HepG2 (cell line): ENCODE measurements at regions not wholly inside any gene's neighbourhood (a gene's known extent, or its start where the extent isn't known, plus 50 kb on each side); places are given as distances from the start of the nearest gene placed in this dataset.

Experiments
- ATAC-seq: fragments of 200-7000 bp; cut with Tn5 transposase; 3 replicates; pipeline ENCODE4 v1.9.1; 2020; ENCODE audit warnings: mild to moderate bottlenecking, moderate library complexity
- BruUV-seq: library from RNA; stranded (reverse); fragments of 400-500 nt; replicated peaks from 2 replicates; lab custom pipeline; 2021; lab: Mats Ljungman, UMichigan
- CTCF ChIA-PET: fragments of 300-600 bp; formaldehyde crosslinking; extraction: SDS; loops from one replicate; lab custom pipeline; 2021; ENCODE audit warnings: low total read pairs, inconsistent platforms, low intra/inter-chr PET ratio; lab: Yijun Ruan, JAX
- POLR2A ChIA-PET: fragments of 350-600 bp; sonication (Branson Sonifier 250); formaldehyde crosslinking; loops from one replicate; lab custom pipeline; 2020; ENCODE audit warnings: antibody characterized with exemption, inconsistent platforms; lab: Yijun Ruan, JAX
- DNase-seq: peaks from one replicate; pipeline ENCODE4 v3.0.0-alpha.2; 2015; ENCODE audit warnings: low spot score
- FAIRE-seq: peaks from 3 replicates; lab custom pipeline; 2011; peaks lifted over from hg19 to GRCh38; lab: Jason Lieb, UNC
- H2AFZ ChIP-seq: one replicate; pipeline ENCODE4 v1.6.1; 2011; ENCODE audit warnings: low read length, inconsistent platforms
- H3K27ac ChIP-seq: fragments of 300-600 bp; 3 replicates; pipeline ENCODE4 v1.8.0; 2011; ENCODE audit warnings: mixed run types, mild to moderate bottlenecking, mixed read lengths, low read length, inconsistent platforms; ENCODE audit not compliant: insufficient read depth; ENCODE audit errors: extremely low read length
- H3K27me3 ChIP-seq, 2 experiments: fragments of 200-600 bp in 1 of 2; 2 replicates in 1 of 2; 3 replicates in 1 of 2; pipeline versions ENCODE4 v1.6.0 to v1.8.0; 2011; ENCODE audit warnings: low read length in 2 of 2, mild to moderate bottlenecking in 2 of 2, moderate library complexity in 2 of 2, inconsistent platforms in 1 of 2; ENCODE audit not compliant: insufficient read depth in 2 of 2, control insufficient read depth in 1 of 2
- H3K36me3 ChIP-seq, 2 experiments: fragments of 200-600 bp in 1 of 2; replicated peaks in 1 of 2; 2 replicates in 1 of 2; 3 replicates in 1 of 2; pipeline versions ENCODE4 v1.5.1 to v1.8.0; 2011; ENCODE audit warnings: low read length in 2 of 2, inconsistent platforms in 1 of 2; ENCODE audit not compliant: insufficient read depth in 2 of 2, control insufficient read depth in 1 of 2
- H3K4me1 ChIP-seq: 2 replicates; pipeline ENCODE4 v1.5.1; 2012; ENCODE audit warnings: low read length, inconsistent platforms; ENCODE audit not compliant: insufficient read depth
- H3K4me2 ChIP-seq: 2 replicates; pipeline ENCODE4 v1.6.0; 2011; ENCODE audit warnings: low read depth, low read length, inconsistent platforms
- H3K4me3 ChIP-seq, 3 experiments: fragments of 200-600 bp in 1 of 3; sonication (generic), shearing (Covaris generic) in 1 of 3; replicated peaks in 1 of 3; 2 replicates each; pipeline ENCODE4 v1.5.1; 2011 to 2016; ENCODE audit warnings: low read length in 3 of 3, inconsistent platforms in 2 of 3, low read depth in 2 of 3, mild to moderate bottlenecking in 2 of 3, control low read depth in 1 of 3, mixed read lengths in 1 of 3; ENCODE audit not compliant: insufficient read depth in 1 of 3
- H3K79me2 ChIP-seq: one replicate; pipeline ENCODE4 v1.6.1; 2011; ENCODE audit warnings: low read length, inconsistent platforms; ENCODE audit not compliant: insufficient read depth
- H3K9ac ChIP-seq: 2 replicates; pipeline ENCODE4 v1.6.0; 2011; ENCODE audit warnings: mild to moderate bottlenecking, low read depth, low read length, inconsistent platforms; ENCODE audit not compliant: insufficient read depth
- H3K9me3 ChIP-seq: 2 replicates; pipeline ENCODE4 v1.5.1; 2012; ENCODE audit warnings: mild to moderate bottlenecking, low read length
- H4K20me1 ChIP-seq: 2 replicates; pipeline ENCODE4 v1.6.0; 2011; ENCODE audit warnings: inconsistent platforms, mild to moderate bottlenecking, low read length, moderate library complexity; ENCODE audit not compliant: insufficient read depth
- AHR ChIP-seq: IDR thresholded peaks from 2 replicates; pipeline ENCODE4 v1.6.1; 2018; ENCODE audit warnings: missing genetic modification reagents, missing compliant biosample characterization
- MATR3 ChIP-seq: sonication (generic); formaldehyde crosslinking; IDR thresholded peaks from 2 replicates; pipeline ENCODE4 v1.4.0; 2020; ENCODE audit warnings: missing genetic modification reagents
- NFE2 ChIP-seq: sonication (generic); formaldehyde crosslinking; IDR thresholded peaks from 2 replicates; pipeline ENCODE4 v1.4.0; 2020; ENCODE audit warnings: missing genetic modification reagents
- NFYC ChIP-seq: IDR thresholded peaks from 2 replicates; pipeline ENCODE4 v1.6.1; 2016; ENCODE audit warnings: missing genetic modification reagents, missing compliant biosample characterization
- PHF20 ChIP-seq: sonication (generic); formaldehyde crosslinking; IDR thresholded peaks from 2 replicates; pipeline ENCODE4 v1.5.0; 2020; ENCODE audit warnings: mild to moderate bottlenecking, missing genetic modification reagents
- TCF7 ChIP-seq: sonication (generic); IDR thresholded peaks from 2 replicates; pipeline ENCODE4 v1.6.1; 2016; ENCODE audit warnings: antibody characterized with exemption, low read depth
- U2AF1 ChIP-seq: fragments of 200-400 bp; formaldehyde crosslinking; optimal IDR thresholded peaks from 2 replicates; pipeline ENCODE3; 2017; ENCODE audit warnings: mild to moderate bottlenecking, low read depth, low read length
- ZKSCAN1 ChIP-seq: fragments of 150-350 bp; IDR thresholded peaks from 2 replicates; pipeline ENCODE4 v1.6.1; 2014; ENCODE audit warnings: low read length
- ZNF496 ChIP-seq: sonication (generic); formaldehyde crosslinking; IDR thresholded peaks from 2 replicates; pipeline ENCODE4 v1.8.1; 2023; ENCODE audit warnings: mild to moderate bottlenecking, moderate library complexity, missing genetic modification reagents; ENCODE audit not compliant: insufficient replicate concordance
- ZNF558 ChIP-seq: sonication (generic); formaldehyde crosslinking; IDR thresholded peaks from 2 replicates; pipeline ENCODE4 v1.9.0; 2022; ENCODE audit warnings: mild to moderate bottlenecking, missing genetic modification reagents, borderline replicate concordance
- ZNF841 ChIP-seq: sonication (generic); formaldehyde crosslinking; IDR thresholded peaks from 2 replicates; pipeline ENCODE4 v1.8.1; 2023; ENCODE audit warnings: missing genetic modification reagents, borderline replicate concordance
- WGBS: methylation state at CpG from one replicate; pipeline ENCODE4 v1.1.6; 2017; ENCODE audit warnings: low lambda C conversion rate; 5-methylcytosine and 5-hydroxymethylcytosine counted together
- in situ Hi-C: cut with HindIII; loops from 2 replicates; pipeline ENCODE4 v1.10.0; 2017; ENCODE audit warnings: low pct_unique_long_range_greater_than_20kb; ENCODE audit not compliant: extremely low pct_ligation_motif_present
- intact Hi-C: fragments of 100-400 bp; cut with micrococcal nuclease; formaldehyde crosslinking; loops from one replicate; pipeline ENCODE4 v1.10.0; 2022; ENCODE audit not compliant: unreplicated experiment
- TF ChIP-seq, protein P1 (sequence below): sonication (generic); formaldehyde crosslinking; IDR thresholded peaks from 2 replicates; pipeline ENCODE4 v1.5.0; 2020; ENCODE audit warnings: missing genetic modification reagents, mild to moderate bottlenecking, borderline replicate concordance
- TF ChIP-seq, protein P2 (sequence below): sonication (generic); formaldehyde crosslinking; IDR thresholded peaks from 2 replicates; pipeline ENCODE4 v1.4.0; 2020; ENCODE audit warnings: missing genetic modification reagents
- TF ChIP-seq, protein P3 (sequence below): sonication (generic); formaldehyde crosslinking; IDR thresholded peaks from 2 replicates; pipeline ENCODE4 v1.4.0; 2020; ENCODE audit warnings: low read depth, mild to moderate bottlenecking, missing genetic modification reagents

DNA sequence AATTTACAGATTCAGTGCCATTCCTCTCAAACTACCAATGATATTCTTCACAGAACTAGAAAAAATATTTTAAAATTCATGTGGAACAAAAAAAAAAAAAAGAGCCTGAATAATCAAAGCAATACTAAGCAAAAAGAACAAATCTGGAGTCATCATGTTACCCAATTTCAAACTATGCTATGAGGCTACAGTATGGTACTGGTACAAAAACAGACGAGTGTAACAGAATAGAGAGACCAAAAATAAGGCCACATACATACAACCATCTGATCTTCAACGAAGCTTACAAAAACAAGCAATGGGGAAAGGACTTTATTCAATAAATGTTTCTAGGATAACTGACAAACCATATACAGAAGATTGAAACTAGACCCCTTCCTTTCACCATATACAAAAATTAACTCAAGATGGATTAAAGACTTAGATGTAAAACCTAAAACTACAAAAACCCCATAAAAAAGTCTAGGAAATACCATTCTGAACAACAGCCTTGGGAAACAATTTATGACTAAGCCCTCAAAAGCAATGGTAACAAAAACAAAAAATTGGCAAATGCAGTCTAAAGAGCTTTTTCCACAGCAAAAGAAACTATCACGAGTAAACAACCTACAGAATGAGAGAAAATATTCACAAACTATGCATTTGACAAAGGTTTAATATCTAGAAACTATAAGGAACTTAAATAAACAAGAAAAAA, 207.7 kb downstream of the PTN start (continued):
- no peak for TF ChIP-seq MATR3 (CRISPR knock-in tag)
- no peak for TF ChIP-seq ZNF496 (CRISPR knock-in tag)

DNA sequence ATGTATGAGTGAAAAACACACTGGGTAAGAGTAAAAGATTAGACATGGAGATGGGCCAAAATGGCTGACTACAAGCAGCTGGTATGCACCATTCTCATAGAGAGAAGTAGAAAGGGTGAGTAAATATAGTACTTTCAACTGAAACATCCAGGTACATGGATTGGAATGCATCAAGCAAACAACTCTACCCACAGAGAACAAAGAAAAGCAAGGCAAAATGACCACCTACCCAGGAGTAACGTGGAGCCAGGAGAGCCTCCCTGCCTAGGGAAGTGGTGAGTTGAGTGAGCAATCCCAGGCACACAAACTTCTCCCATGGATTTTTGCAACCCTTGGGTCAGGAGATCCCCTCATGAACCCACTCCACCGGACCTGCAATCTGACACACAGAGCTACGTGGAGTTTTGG, 212.8 kb downstream of the PTN start:
- H4K20me1 ChIP-seq: no peaks in the 10 kb centered on the region
- intact Hi-C loops (no loop called here), in situ Hi-C loops (no loop called here)
- CTCF ChIA-PET: no interaction called here
- 0% methylated on average over 1 of the region's 3 CpGs for WGBS
- no TSS peak for BruUV-seq
- no peaks in the 10 kb centered on the region for H3K79me2 ChIP-seq
- FAIRE-seq (no peak), ATAC-seq (peak; percentile 43; the same call in 2 of the 3 replicates), DNase-seq (peak; percentile 21)
- H3K9ac ChIP-seq: no peak overlapping the region
- H3K4me2 ChIP-seq: no peak overlapping the region
- H3K36me3 ChIP-seq: no peaks in the 10 kb centered on the region
- no peak overlapping the region for H2AFZ ChIP-seq
- H3K4me1 ChIP-seq: no peaks in the 10 kb centered on the region
- H3K4me3 ChIP-seq: no peak overlapping the region
- POLR2A ChIA-PET: no interaction called here
- H3K27ac ChIP-seq: no peak overlapping the region
- no peaks in the 10 kb centered on the region for H3K27me3 ChIP-seq
- H3K9me3 ChIP-seq: no peaks in the 10 kb centered on the region
- no peak for TF ChIP-seq U2AF1
- no peak for TF ChIP-seq ZKSCAN1
- TF ChIP-seq, protein P1, sequence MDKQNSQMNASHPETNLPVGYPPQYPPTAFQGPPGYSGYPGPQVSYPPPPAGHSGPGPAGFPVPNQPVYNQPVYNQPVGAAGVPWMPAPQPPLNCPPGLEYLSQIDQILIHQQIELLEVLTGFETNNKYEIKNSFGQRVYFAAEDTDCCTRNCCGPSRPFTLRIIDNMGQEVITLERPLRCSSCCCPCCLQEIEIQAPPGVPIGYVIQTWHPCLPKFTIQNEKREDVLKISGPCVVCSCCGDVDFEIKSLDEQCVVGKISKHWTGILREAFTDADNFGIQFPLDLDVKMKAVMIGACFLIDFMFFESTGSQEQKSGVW: no peak
- no peak for TF ChIP-seq TCF7
- no peak for TF ChIP-seq AHR (CRISPR knock-in tag)
- TF ChIP-seq, protein P2, sequence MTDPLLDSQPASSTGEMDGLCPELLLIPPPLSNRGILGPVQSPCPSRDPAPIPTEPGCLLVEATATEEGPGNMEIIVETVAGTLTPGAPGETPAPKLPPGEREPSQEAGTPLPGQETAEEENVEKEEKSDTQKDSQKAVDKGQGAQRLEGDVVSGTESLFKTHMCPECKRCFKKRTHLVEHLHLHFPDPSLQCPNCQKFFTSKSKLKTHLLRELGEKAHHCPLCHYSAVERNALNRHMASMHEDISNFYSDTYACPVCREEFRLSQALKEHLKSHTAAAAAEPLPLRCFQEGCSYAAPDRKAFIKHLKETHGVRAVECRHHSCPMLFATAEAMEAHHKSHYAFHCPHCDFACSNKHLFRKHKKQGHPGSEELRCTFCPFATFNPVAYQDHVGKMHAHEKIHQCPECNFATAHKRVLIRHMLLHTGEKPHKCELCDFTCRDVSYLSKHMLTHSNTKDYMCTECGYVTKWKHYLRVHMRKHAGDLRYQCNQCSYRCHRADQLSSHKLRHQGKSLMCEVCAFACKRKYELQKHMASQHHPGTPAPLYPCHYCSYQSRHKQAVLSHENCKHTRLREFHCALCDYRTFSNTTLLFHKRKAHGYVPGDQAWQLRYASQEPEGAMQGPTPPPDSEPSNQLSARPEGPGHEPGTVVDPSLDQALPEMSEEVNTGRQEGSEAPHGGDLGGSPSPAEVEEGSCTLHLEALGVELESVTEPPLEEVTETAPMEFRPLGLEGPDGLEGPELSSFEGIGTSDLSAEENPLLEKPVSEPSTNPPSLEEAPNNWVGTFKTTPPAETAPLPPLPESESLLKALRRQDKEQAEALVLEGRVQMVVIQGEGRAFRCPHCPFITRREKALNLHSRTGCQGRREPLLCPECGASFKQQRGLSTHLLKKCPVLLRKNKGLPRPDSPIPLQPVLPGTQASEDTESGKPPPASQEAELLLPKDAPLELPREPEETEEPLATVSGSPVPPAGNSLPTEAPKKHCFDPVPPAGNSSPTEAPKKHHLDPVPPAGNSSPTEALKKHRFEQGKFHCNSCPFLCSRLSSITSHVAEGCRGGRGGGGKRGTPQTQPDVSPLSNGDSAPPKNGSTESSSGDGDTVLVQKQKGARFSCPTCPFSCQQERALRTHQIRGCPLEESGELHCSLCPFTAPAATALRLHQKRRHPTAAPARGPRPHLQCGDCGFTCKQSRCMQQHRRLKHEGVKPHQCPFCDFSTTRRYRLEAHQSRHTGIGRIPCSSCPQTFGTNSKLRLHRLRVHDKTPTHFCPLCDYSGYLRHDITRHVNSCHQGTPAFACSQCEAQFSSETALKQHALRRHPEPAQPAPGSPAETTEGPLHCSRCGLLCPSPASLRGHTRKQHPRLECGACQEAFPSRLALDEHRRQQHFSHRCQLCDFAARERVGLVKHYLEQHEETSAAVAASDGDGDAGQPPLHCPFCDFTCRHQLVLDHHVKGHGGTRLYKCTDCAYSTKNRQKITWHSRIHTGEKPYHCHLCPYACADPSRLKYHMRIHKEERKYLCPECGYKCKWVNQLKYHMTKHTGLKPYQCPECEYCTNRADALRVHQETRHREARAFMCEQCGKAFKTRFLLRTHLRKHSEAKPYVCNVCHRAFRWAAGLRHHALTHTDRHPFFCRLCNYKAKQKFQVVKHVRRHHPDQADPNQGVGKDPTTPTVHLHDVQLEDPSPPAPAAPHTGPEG: no peak
- TF ChIP-seq PHF20 (CRISPR knock-in tag): no peak
- TF ChIP-seq, protein P3, sequence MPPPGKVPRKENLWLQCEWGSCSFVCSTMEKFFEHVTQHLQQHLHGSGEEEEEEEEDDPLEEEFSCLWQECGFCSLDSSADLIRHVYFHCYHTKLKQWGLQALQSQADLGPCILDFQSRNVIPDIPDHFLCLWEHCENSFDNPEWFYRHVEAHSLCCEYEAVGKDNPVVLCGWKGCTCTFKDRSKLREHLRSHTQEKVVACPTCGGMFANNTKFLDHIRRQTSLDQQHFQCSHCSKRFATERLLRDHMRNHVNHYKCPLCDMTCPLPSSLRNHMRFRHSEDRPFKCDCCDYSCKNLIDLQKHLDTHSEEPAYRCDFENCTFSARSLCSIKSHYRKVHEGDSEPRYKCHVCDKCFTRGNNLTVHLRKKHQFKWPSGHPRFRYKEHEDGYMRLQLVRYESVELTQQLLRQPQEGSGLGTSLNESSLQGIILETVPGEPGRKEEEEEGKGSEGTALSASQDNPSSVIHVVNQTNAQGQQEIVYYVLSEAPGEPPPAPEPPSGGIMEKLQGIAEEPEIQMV (CRISPR knock-in tag): no peak
- no peak for TF ChIP-seq NFE2 (CRISPR knock-in tag)
- no peak for TF ChIP-seq NFYC (CRISPR knock-in tag)
- no peak for TF ChIP-seq ZNF841 (CRISPR knock-in tag)
- TF ChIP-seq ZNF558: no peak
